H1 (cell line): ENCODE measurements at regions not wholly inside any gene's neighbourhood (a gene's known extent, or its start where the extent isn't known, plus 50 kb on each side); places are given as distances from the start of the nearest gene placed in this dataset.

Experiments
- CHD1 ChIP-seq: IDR thresholded peaks from 2 replicates; pipeline ENCODE4 v1.6.1; 2012; ENCODE audit warnings: low read depth, low read length, improper control_type of control experiment
- TEAD4 ChIP-seq: IDR thresholded peaks from 2 replicates; pipeline ENCODE4 v1.6.1; 2012; ENCODE audit warnings: low read depth, low read length, inconsistent platforms, mixed read lengths
- ZNF274 ChIP-seq: IDR thresholded peaks from 2 replicates; pipeline ENCODE4 v1.7.0; 2012; ENCODE audit warnings: low read length, borderline replicate concordance; ENCODE audit errors: extremely low read depth

DNA sequence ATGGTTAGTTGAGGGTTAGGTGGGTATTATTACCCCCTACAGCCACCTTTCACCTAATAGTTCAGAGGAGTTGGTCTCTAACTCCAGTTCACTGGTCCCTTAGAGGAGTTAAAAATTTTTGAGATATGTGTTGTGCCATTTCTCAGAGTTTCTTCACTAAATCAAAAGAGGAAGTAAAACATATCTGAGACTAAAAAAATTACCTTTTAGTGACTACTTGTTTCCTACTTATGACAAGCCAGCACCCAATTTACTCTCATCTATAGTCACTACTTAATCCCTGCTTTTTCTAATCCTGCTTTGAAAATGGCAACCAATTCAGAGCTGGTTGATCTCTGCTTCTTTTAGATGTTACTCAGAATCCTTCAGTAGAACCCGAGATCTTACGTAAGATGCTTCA, 1316.8 kb upstream of the B3GALT2 start:
- TF ChIP-seq CHD1 (no peak), TEAD4 (no peak), ZNF274 (no peak)
